IPS-20b (cell line): ENCODE measurements at regions not wholly inside any gene's neighbourhood (a gene's known extent, or its start where the extent isn't known, plus 50 kb on each side); places are given as distances from the start of the nearest gene placed in this dataset.

Experiments used
- H3K27ac ChIP-seq: one replicate; pipeline ENCODE4 v1.5.1; 2013; ENCODE audit warnings: low read length
- H3K27me3 ChIP-seq: 2 replicates; pipeline ENCODE4 v1.6.1; 2013; ENCODE audit warnings: mild to moderate bottlenecking, low read length, inconsistent platforms; ENCODE audit not compliant: insufficient read depth
- H3K36me3 ChIP-seq: 2 replicates; pipeline ENCODE4 v1.6.1; 2013; ENCODE audit warnings: low read depth, mild to moderate bottlenecking, inconsistent platforms, low read length, moderate library complexity; ENCODE audit not compliant: insufficient read depth
- H3K4me1 ChIP-seq: 2 replicates; pipeline ENCODE4 v1.6.1; 2013; ENCODE audit warnings: mild to moderate bottlenecking, control low read depth, inconsistent platforms, low read length, moderate library complexity; ENCODE audit not compliant: insufficient read depth
- H3K4me3 ChIP-seq: 2 replicates; pipeline ENCODE4 v1.5.1; 2013; ENCODE audit warnings: mild to moderate bottlenecking, low read length, inconsistent platforms
- H3K9ac ChIP-seq: 2 replicates; pipeline ENCODE4 v1.6.1; 2013; ENCODE audit warnings: low read depth, mild to moderate bottlenecking, inconsistent platforms, low read length, moderate library complexity
- H3K9me3 ChIP-seq: 2 replicates; pipeline ENCODE4 v1.6.1; 2013; ENCODE audit warnings: mild to moderate bottlenecking, low read depth, low read length, inconsistent platforms; ENCODE audit not compliant: insufficient read depth

DNA sequence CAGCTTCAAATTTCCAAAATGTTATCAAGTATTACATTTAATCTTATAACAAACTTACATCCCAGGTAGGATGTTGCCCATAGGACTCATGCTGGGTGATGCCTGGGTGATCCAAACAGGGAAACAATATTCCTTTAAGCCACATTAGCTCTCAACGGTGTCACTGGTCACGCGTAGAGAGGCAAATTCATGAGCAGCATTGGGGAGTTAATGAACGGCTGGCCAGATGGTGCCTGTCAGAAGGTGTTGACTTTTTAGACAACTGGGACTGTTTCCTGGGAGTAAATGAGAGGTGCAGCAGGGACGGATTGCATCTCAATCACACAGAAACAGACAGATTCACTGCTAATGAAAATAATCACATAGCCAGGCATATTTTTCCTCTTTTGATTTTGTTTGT is 83.3 kb upstream of the ID4 start:
- 0 out of 2 replicates have a peak, but pooled peaks cover 5% of the 10 kb centered on the region for H3K4me1 ChIP-seq
- H3K27me3 ChIP-seq, result no peaks in the 10 kb centered on the region
- no peak overlapping the region for H3K27ac ChIP-seq
- H3K4me3 ChIP-seq, result no peak overlapping the region
- H3K36me3 ChIP-seq, result no peaks in the 10 kb centered on the region
- H3K9ac ChIP-seq, result no peak overlapping the region
- H3K9me3 ChIP-seq, result no peaks in the 10 kb centered on the region

DNA sequence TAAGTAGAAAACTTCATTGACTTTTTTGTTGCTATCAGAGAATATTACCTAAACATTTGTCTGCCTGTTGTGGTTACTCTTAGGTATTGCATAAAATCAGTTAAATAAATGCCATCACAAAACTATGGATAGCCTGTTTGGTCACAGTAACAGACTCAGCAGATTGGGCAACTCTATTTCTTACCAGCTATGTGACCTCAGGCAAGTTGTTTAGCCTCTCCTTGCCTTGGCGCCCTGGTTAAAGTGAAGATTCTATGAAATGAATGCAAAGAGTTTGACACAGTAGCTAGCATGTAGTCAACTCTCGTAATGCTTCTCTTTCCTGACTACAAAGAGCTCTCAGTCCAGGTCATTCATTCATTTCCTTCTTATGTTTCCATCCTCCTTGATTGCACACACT is 82.5 kb upstream of the ID4 start:
- Histone ChIP-seq H3K9ac (no peak overlapping the region), H3K27me3 (no peaks in the 10 kb centered on the region), H3K36me3 (no peaks in the 10 kb centered on the region), H3K27ac (no peak overlapping the region), H3K4me1 (0 out of 2 replicates have a peak, but pooled peaks cover 5% of the 10 kb centered on the region), H3K4me3 (no peak overlapping the region), H3K9me3 (no peaks in the 10 kb centered on the region)

DNA sequence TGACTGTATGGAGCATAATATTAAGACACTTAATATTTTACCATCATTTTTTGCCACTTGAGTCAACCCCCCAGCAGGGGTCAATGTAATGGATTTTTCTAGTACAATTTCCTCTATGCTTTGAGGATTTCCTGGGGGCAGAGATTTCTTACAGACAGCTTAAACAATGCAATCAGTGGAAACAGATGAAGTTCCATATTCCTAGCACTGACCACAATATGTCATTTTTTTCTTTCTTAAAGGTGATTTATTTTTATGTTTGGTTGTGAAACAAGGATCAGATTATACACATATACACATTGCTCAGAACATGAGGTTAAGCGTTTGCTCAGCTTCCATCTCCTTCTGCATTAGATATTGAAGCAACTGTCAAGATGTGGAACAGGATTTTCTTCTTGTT is 82.0 kb upstream of the ID4 start:
- H3K36me3 ChIP-seq, result no peaks in the 10 kb centered on the region
- no peaks in the 10 kb centered on the region for H3K9me3 ChIP-seq
- H3K27me3 ChIP-seq, result no peaks in the 10 kb centered on the region
- no peak overlapping the region for H3K9ac ChIP-seq
- 0 out of 2 replicates have a peak, but pooled peaks cover 5% of the 10 kb centered on the region for H3K4me1 ChIP-seq
- H3K4me3 ChIP-seq, result no peak overlapping the region
- no peak overlapping the region for H3K27ac ChIP-seq

DNA sequence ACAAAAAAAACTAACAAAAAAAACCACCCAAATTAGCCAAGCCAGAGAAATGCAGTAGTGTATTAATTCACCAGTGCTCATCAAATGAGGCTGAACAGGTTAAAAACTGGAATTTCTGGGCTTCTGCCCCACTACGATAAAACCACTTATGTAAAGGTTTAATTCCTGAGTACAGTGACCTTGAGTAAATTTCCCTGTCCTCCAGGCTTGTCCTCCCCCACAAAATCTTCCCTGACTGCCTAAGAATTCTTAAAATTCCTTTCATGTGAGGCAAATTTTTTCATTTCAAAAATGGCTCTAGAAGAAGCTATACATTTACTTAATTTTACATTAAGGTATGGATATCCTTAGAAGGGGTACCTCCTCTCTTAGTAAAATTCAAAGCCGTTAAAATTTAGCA is 80.1 kb upstream of the ID4 start:
- Histone ChIP-seq H3K27me3 (no peaks in the 10 kb centered on the region), H3K4me1 (0 out of 2 replicates have a peak, but pooled peaks cover 5% of the 10 kb centered on the region), H3K4me3 (no peak overlapping the region), H3K9me3 (no peaks in the 10 kb centered on the region), H3K27ac (no peak overlapping the region), H3K9ac (no peak overlapping the region), H3K36me3 (no peaks in the 10 kb centered on the region)

DNA sequence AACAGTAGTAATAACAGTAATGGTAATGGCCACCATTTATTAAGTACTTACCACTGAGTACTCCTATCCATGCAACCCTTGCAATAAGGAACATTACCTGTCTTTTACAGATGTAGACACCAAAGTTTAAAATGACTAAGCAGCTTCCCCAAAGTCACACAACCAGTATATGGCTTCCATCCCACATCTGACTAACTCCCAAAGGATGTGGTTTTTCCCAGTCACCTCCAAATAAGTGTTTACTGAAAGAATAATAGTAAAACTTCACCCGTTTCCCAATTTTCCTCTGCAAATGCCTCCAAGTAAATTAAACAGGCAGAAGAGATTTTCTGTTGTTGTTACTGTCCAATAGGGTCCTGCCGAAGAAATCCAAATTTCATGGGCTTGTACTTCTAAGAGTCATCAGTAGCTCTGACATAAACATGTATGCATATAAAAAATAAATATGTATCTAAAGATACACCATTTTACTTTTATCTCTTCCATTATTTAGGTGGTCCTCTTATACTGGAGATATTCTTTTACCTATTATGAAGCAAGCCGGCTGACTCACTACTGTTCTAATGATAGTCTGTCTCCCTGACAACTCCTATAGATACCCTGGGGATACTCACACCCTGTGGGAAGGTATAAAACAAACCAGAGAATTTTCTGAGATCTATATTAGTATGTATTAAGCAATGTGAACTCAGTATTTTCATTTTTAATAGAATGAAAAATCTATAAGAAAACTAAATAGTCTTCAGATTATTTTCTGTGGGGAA is 77.9 kb upstream of the ID4 start:
- Histone ChIP-seq H3K27me3 (no peaks in the 10 kb centered on the region), H3K9me3 (peaks cover 1% of the 10 kb centered on the region; the same call in 1 of the 2 replicates), H3K4me1 (0 out of 2 replicates have a peak, but pooled peaks cover 5% of the 10 kb centered on the region), H3K36me3 (no peaks in the 10 kb centered on the region), H3K27ac (no peak overlapping the region), H3K4me3 (no peak overlapping the region), H3K9ac (no peak overlapping the region)

DNA sequence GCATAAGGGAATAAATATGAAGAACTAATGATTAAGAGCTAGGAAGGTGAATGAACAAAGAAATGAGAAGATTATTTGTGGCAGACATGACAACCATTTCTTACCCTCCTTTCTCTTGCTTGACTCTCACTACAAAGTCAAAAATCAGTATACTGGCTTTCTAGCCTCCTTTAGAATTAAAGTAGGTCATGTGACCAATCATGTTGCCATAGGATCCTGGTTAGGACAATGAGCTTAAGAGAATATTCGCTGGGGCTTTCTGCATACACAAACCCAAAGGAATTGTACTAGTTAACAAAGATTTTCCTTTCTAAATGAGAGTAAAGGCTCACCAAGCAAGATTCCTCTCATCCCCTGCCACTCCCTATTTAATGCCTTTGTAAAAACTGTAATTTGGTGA is 76.0 kb upstream of the ID4 start:
- Histone ChIP-seq H3K9me3 (peaks cover 5% of the 10 kb centered on the region; the same call in 1 of the 2 replicates), H3K36me3 (no peaks in the 10 kb centered on the region; the same call in 1 of the 2 replicates), H3K27ac (no peak overlapping the region), H3K9ac (no peak overlapping the region), H3K4me1 (0 out of 2 replicates have a peak, but pooled peaks cover 5% of the 10 kb centered on the region), H3K27me3 (no peaks in the 10 kb centered on the region), H3K4me3 (no peak overlapping the region)

DNA sequence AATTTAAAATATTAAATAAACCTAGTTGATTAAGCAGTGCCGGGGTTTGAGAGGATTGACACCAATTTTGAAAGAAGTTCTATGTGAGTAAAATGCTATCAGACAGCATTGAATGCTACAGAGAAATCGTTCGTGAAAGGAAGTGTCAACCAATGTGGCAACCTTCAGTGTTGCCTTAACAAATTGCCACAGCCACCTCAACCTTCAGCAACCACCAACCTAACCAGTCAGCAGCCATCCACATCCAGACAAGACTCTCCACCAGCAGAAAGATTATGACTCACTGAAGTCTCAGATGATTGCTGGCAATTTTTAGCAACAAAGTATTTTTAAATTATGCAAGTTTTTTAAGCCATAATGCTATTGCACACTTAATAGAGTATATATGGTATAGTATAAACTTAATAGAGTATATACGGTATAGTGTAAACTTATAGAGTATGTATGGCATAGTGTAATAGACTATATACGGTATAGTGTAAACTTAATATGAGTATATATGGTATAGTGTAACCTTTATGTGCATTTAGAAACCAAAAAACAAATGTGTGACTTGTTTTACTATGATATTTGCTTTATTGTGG is 65.3 kb upstream of the ID4 start:
- H3K9ac ChIP-seq, result no peak overlapping the region
- no peak overlapping the region for H3K4me3 ChIP-seq
- no peaks in the 10 kb centered on the region for H3K36me3 ChIP-seq
- H3K4me1 ChIP-seq, result no peaks in the 10 kb centered on the region
- H3K27me3 ChIP-seq, result no peaks in the 10 kb centered on the region
- no peaks in the 10 kb centered on the region for H3K9me3 ChIP-seq
- H3K27ac ChIP-seq, result no peak overlapping the region

DNA sequence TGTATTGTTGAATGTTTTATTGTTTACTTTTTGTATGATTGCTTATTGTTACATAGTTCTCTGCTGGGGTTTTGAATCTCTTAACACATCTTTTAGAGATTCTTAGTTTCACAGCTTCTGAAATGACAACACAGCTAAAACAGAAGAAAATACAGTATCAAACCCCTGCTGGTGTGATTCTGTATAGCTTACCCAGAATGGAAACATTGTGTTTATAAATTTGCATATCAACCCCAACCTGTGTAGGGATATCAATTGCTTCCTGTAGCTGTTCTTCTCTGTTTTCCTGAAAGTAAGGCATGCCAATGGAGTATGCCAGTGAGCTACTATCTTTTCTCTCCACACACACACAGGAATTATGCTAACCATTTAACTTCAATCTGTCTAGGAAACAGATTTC is 64.3 kb upstream of the ID4 start:
- Histone ChIP-seq H3K9me3 (no peaks in the 10 kb centered on the region), H3K4me1 (no peaks in the 10 kb centered on the region)

DNA sequence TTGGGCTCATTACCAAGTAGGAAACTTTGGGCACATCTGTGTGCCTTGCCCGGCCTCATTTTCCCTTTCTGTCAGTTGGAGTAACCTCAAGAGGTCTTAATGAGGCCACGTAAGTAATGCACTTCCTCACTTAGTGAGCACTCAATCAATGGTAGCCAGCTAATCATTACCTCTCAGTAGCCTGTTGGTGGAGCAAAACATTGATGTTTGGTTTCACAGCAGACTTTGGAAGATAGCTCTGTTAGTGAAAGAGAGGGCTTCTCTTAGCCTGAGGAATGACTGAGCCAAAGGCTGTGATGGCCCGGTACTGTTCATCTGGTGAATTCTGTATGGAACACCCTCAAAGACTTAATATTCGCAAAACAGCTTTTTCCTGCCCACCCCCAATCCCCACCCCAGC is 55.9 kb upstream of the ID4 start:
- Histone ChIP-seq H3K36me3 (no peaks in the 10 kb centered on the region), H3K4me1 (no peaks in the 10 kb centered on the region), H3K9me3 (no peaks in the 10 kb centered on the region), H3K9ac (no peak overlapping the region), H3K27ac (no peak overlapping the region), H3K4me3 (no peak overlapping the region), H3K27me3 (no peaks in the 10 kb centered on the region)

More for the DNA sequence above, 64.3 kb upstream of the ID4 start:
- Histone ChIP-seq H3K27ac (no peak overlapping the region), H3K27me3 (no peaks in the 10 kb centered on the region), H3K9ac (no peak overlapping the region), H3K4me3 (no peak overlapping the region), H3K36me3 (no peaks in the 10 kb centered on the region)

DNA sequence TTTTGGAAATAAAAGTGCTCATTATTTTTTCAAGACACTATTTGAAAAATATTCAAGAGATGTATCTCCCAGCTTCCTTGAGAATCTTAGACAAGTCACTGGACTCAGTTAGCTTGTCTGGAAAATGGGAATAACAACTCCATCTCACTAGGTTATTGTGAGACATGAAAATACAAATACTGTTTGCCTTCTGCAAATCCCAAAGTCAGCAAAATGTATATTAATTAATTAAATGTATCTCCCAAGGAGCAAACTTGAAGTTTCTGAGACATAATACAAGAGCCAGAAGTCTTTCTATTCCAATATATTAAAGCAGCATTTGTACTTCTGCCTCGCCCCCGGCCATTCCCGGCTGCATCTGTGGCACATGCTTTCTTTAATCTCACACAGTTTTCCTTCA is 54.6 kb upstream of the ID4 start:
- H3K4me3 ChIP-seq, result no peak overlapping the region
- no peaks in the 10 kb centered on the region for H3K27me3 ChIP-seq
- no peaks in the 10 kb centered on the region for H3K4me1 ChIP-seq
- H3K9ac ChIP-seq, result no peak overlapping the region
- no peaks in the 10 kb centered on the region for H3K36me3 ChIP-seq
- H3K9me3 ChIP-seq, result no peaks in the 10 kb centered on the region
- H3K27ac ChIP-seq, result no peak overlapping the region
